ENCODE measurements at regions not wholly inside any gene's neighbourhood (a gene's known extent, or its start where the extent isn't known, plus 50 kb on each side); places are given as distances from the start of the nearest gene placed in this dataset.

DNA sequence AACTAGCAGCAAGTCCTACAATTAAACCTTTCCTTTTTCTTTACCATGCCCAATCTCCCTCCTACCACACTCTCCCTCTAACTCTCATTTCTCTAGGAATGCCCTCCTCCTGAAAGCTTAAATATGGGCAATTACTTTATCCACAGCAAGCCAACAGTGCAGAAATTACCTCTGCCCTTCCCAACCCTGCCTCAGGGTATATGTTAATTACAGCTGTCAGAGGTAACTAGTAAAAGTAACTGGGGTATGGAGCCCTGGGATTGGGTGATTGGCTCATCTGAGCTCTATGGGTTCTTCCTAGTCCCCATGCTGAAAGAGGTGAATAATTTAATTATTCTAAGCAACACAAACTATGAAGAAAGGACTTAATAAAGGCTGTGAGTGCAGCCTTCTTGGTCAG is 478.9 kb upstream of the NMUR2 start:
- Histone ChIP-seq H3K27me3 (ENCODE audit: insufficient read depth, low read length) (no peaks in the 10 kb centered on the region), H3K36me3 (ENCODE audit: control insufficient read depth in 1 of 2, insufficient read depth in 2 of 2, low read length in 2 of 2) (no peaks in the 10 kb centered on the region), H3K4me1 (ENCODE audit: control insufficient read depth in 1 of 2, insufficient read depth in 2 of 2, low read length in 2 of 2) (no peaks in the 10 kb centered on the region), H3K79me2 (ENCODE audit: insufficient read depth, low read length) (no peaks in the 10 kb centered on the region), H3K4me3 (replicated peaks in 1 of 2; ENCODE audit: low read depth in 1 of 2, low read length in 2 of 2) (no peak overlapping the region), H2AFZ (ENCODE audit: low read depth, low read length, poor library complexity, severe bottlenecking) (no peak overlapping the region), H3K9me2 (ENCODE audit: insufficient read depth) (no peaks in the 10 kb centered on the region), H3K9ac (ENCODE audit: low read length) (no peak overlapping the region), H3K27ac (ENCODE audit: low read depth, low read length) (no peak overlapping the region), H3K9me3 (ENCODE audit: control insufficient read depth in 1 of 2, insufficient read depth in 1 of 2, low read depth in 1 of 2, low read length in 2 of 2) (peaks cover 0 to 7% of the 10 kb centered on the region in 2 experiments; a peak in 1 of 4 replicates), H3K4me2 (ENCODE audit: low read length) (no peak overlapping the region), H4K20me1 (ENCODE audit: insufficient read depth) (no peaks in the 10 kb centered on the region)
- TF ChIP-seq ZNF274 (IDR thresholded peaks at IDR 0.05; ENCODE audit: low read depth, low read length) (no peak), EGR1 (IDR thresholded peaks at IDR 0.05; ENCODE audit: low read depth) (no peak), POLR2A (IDR thresholded peaks at IDR 0.05; ENCODE audit: borderline replicate concordance, extremely low read depth, insufficient read depth, insufficient read length) (no peak), FOSL1 (IDR thresholded peaks at IDR 0.05; ENCODE audit: low read depth) (no peak), RAD21 (IDR thresholded peaks at IDR 0.05; ENCODE audit: low read depth) (no peak), SRF (IDR thresholded peaks at IDR 0.05; ENCODE audit: low read depth) (no peak), EZH2 (IDR thresholded peaks at IDR 0.05) (no peak), ELF1 (IDR thresholded peaks at IDR 0.05; ENCODE audit: borderline replicate concordance, low read depth) (no peak), TCF7L2 (IDR thresholded peaks at IDR 0.05; ENCODE audit: borderline replicate concordance, extremely low read depth, insufficient read depth, insufficient read length) (no peak), YY1 (IDR thresholded peaks at IDR 0.05; ENCODE audit: extremely low read depth, insufficient replicate concordance, low read depth, low read length) (no peak), CBX3 (IDR thresholded peaks at IDR 0.05; ENCODE audit: low read depth) (no peak), ZFX (IDR thresholded peaks at IDR 0.05) (no peak), ZBTB33 (IDR thresholded peaks at IDR 0.05; ENCODE audit: extremely low read depth, insufficient replicate concordance, low read length) (no peak), SIN3A (IDR thresholded peaks at IDR 0.05; ENCODE audit: low read depth) (no peak), EZH2phosphoT487 (IDR thresholded peaks at IDR 0.05; ENCODE audit: borderline replicate concordance) (no peak), ATF3 (IDR thresholded peaks at IDR 0.05) (no peak)
- TF ChIP-seq, protein P1, sequence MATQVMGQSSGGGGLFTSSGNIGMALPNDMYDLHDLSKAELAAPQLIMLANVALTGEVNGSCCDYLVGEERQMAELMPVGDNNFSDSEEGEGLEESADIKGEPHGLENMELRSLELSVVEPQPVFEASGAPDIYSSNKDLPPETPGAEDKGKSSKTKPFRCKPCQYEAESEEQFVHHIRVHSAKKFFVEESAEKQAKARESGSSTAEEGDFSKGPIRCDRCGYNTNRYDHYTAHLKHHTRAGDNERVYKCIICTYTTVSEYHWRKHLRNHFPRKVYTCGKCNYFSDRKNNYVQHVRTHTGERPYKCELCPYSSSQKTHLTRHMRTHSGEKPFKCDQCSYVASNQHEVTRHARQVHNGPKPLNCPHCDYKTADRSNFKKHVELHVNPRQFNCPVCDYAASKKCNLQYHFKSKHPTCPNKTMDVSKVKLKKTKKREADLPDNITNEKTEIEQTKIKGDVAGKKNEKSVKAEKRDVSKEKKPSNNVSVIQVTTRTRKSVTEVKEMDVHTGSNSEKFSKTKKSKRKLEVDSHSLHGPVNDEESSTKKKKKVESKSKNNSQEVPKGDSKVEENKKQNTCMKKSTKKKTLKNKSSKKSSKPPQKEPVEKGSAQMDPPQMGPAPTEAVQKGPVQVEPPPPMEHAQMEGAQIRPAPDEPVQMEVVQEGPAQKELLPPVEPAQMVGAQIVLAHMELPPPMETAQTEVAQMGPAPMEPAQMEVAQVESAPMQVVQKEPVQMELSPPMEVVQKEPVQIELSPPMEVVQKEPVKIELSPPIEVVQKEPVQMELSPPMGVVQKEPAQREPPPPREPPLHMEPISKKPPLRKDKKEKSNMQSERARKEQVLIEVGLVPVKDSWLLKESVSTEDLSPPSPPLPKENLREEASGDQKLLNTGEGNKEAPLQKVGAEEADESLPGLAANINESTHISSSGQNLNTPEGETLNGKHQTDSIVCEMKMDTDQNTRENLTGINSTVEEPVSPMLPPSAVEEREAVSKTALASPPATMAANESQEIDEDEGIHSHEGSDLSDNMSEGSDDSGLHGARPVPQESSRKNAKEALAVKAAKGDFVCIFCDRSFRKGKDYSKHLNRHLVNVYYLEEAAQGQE (IDR thresholded peaks at IDR 0.05; ENCODE audit: low read depth): no peak
- TF ChIP-seq, protein P2, sequence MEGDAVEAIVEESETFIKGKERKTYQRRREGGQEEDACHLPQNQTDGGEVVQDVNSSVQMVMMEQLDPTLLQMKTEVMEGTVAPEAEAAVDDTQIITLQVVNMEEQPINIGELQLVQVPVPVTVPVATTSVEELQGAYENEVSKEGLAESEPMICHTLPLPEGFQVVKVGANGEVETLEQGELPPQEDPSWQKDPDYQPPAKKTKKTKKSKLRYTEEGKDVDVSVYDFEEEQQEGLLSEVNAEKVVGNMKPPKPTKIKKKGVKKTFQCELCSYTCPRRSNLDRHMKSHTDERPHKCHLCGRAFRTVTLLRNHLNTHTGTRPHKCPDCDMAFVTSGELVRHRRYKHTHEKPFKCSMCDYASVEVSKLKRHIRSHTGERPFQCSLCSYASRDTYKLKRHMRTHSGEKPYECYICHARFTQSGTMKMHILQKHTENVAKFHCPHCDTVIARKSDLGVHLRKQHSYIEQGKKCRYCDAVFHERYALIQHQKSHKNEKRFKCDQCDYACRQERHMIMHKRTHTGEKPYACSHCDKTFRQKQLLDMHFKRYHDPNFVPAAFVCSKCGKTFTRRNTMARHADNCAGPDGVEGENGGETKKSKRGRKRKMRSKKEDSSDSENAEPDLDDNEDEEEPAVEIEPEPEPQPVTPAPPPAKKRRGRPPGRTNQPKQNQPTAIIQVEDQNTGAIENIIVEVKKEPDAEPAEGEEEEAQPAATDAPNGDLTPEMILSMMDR (IDR thresholded peaks at IDR 0.05 in 2 of 3, conservative IDR thresholded peaks at IDR 0.05 in 1 of 3; ENCODE audit: borderline replicate concordance in 1 of 3, insufficient read depth in 1 of 3, low read depth in 2 of 3, low read length in 2 of 3): no peak
- TF ChIP-seq, protein P3, sequence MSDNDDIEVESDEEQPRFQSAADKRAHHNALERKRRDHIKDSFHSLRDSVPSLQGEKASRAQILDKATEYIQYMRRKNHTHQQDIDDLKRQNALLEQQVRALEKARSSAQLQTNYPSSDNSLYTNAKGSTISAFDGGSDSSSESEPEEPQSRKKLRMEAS (IDR thresholded peaks at IDR 0.05): no peak
- no peak for ATAC-seq
- CTCF ChIA-PET: no interaction called here
- POLR2A ChIA-PET: no interaction called here
- no TSS peak for BruUV-seq (replicated peaks)
- RAD21 ChIA-PET (ENCODE audit: low non-redundant PET in 1 of 2, low total read pairs in 2 of 2, uncharacterized antibody in 2 of 2, unreplicated experiment in 2 of 2): no interaction called here
- intact Hi-C loops (cut with micrococcal nuclease): no loop called here
- no peak for DNase-seq (ENCODE audit: low read depth, low spot score)
